ENCODE measurements at regions not wholly inside any gene's neighbourhood (a gene's known extent, or its start where the extent isn't known, plus 50 kb on each side); places are given as distances from the start of the nearest gene placed in this dataset.

- TF ChIP-seq CTCF (IDR thresholded peaks at IDR 0.05; ENCODE audit: low read length) (no peak), EZH2phosphoT487 (IDR thresholded peaks at IDR 0.05; ENCODE audit: low read length) (no peak)
Observed at GRCh38 chr11:91828901-91829300, 395.7 kb upstream of the FAT3 start.
